ENCODE measurements at regions not wholly inside any gene's neighbourhood (a gene's known extent, or its start where the extent isn't known, plus 50 kb on each side); places are given as distances from the start of the nearest gene placed in this dataset.

GRCh38 chr5:2174538-2174937 lies 291.8 kb upstream of the IRX4 start:
- DNase-seq (ENCODE audit: low spot score in 2 of 2): no peak
- Histone ChIP-seq H3K4me3 (no peak overlapping the region), H3K27ac (no peak overlapping the region), H3K36me3 (no peaks in the 10 kb centered on the region), H3K9me3 (no peaks in the 10 kb centered on the region), H3K4me1 (peaks cover 3% of the 10 kb centered on the region), H3K27me3 (peaks cover 24% of the 10 kb centered on the region)
- TF ChIP-seq POLR2AphosphoS5 (IDR thresholded peaks at IDR 0.05) (no peak), POLR2A (IDR thresholded peaks at IDR 0.05) (no peak), EP300 (IDR thresholded peaks at IDR 0.05) (no peak)
- TF ChIP-seq, protein P1, sequence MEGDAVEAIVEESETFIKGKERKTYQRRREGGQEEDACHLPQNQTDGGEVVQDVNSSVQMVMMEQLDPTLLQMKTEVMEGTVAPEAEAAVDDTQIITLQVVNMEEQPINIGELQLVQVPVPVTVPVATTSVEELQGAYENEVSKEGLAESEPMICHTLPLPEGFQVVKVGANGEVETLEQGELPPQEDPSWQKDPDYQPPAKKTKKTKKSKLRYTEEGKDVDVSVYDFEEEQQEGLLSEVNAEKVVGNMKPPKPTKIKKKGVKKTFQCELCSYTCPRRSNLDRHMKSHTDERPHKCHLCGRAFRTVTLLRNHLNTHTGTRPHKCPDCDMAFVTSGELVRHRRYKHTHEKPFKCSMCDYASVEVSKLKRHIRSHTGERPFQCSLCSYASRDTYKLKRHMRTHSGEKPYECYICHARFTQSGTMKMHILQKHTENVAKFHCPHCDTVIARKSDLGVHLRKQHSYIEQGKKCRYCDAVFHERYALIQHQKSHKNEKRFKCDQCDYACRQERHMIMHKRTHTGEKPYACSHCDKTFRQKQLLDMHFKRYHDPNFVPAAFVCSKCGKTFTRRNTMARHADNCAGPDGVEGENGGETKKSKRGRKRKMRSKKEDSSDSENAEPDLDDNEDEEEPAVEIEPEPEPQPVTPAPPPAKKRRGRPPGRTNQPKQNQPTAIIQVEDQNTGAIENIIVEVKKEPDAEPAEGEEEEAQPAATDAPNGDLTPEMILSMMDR (IDR thresholded peaks at IDR 0.05): no peak
- WGBS: 85% methylated on average over 10 of the region's 10 CpGs

- peak in 1 of 2 donors; percentile 54 for DNase-seq (ENCODE audit: low spot score in 2 of 2)
- peaks cover 24% of the 10 kb centered on the region for H3K27me3 ChIP-seq
- no peak overlapping the region for H3K4me3 ChIP-seq
- H3K36me3 ChIP-seq: no peaks in the 10 kb centered on the region
- no peak overlapping the region for H3K27ac ChIP-seq
- TF ChIP-seq, protein P1 (IDR thresholded peaks at IDR 0.05): no peak
- TF ChIP-seq POLR2AphosphoS5 (IDR thresholded peaks at IDR 0.05) (no peak), EP300 (IDR thresholded peaks at IDR 0.05) (no peak), POLR2A (IDR thresholded peaks at IDR 0.05) (no peak)
- 60% methylated on average over 11 of the region's 11 CpGs for WGBS
- H3K9me3 ChIP-seq: no peaks in the 10 kb centered on the region
- H3K4me1 ChIP-seq: peaks cover 3% of the 10 kb centered on the region
Measured at GRCh38 chr5:2173151-2173834, 290.6 kb upstream of the IRX4 start.

DNA sequence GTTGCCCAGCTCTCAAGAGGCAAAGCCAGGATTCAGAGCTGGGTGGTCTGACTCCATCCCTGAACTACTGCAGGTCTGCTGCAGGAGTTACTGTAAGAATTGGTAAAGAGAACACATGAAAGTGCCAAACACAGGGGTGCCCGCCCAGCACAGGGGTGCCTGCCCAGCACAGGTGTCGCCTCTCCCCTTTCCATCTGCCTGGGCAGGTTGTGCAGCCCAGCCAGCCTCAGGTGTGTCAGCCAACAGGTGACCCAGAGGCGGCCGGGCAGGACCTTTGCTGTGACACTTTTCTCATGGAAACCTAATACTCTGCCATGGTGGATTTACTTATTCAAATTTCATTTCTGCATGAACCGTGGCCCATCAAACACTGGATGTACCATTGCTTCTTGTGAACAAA lies 289.7 kb upstream of the IRX4 start:
- peak in 1 of 2 donors; percentile 63 for DNase-seq (ENCODE audit: low spot score in 2 of 2)
- 83% methylated on average over 5 of the region's 5 CpGs for WGBS
- Histone ChIP-seq H3K27ac (no peak overlapping the region), H3K4me3 (no peak overlapping the region), H3K36me3 (no peaks in the 10 kb centered on the region), H3K9me3 (no peaks in the 10 kb centered on the region), H3K4me1 (peaks cover 3% of the 10 kb centered on the region), H3K27me3 (peaks cover 21% of the 10 kb centered on the region)
- no peak for TF ChIP-seq EP300 (IDR thresholded peaks at IDR 0.05)
- no peak for TF ChIP-seq POLR2AphosphoS5 (IDR thresholded peaks at IDR 0.05)
- TF ChIP-seq, protein P1 (IDR thresholded peaks at IDR 0.05): no peak
- TF ChIP-seq POLR2A (IDR thresholded peaks at IDR 0.05): no peak

- WGBS: 53% methylated on average over 7 of the region's 7 CpGs
- H3K27me3 ChIP-seq: peaks cover 16% of the 10 kb centered on the region
- peaks cover 3% of the 10 kb centered on the region for H3K4me1 ChIP-seq
- H3K4me3 ChIP-seq: no peak overlapping the region
- no peaks in the 10 kb centered on the region for H3K9me3 ChIP-seq
- no peak for DNase-seq (ENCODE audit: low spot score in 2 of 2)
- TF ChIP-seq, protein P1 (IDR thresholded peaks at IDR 0.05): no peak
- TF ChIP-seq EP300 (IDR thresholded peaks at IDR 0.05) (no peak), POLR2A (IDR thresholded peaks at IDR 0.05) (no peak), POLR2AphosphoS5 (IDR thresholded peaks at IDR 0.05) (no peak)
- no peaks in the 10 kb centered on the region for H3K36me3 ChIP-seq
- H3K27ac ChIP-seq: no peak overlapping the region
Measured at GRCh38 chr5:2170761-2171160, 288.0 kb upstream of the IRX4 start.

GRCh38 chr5:2169850-2170760 lies 287.4 kb upstream of the IRX4 start:
- TF ChIP-seq POLR2AphosphoS5 (IDR thresholded peaks at IDR 0.05) (no peak), EP300 (IDR thresholded peaks at IDR 0.05) (no peak), POLR2A (IDR thresholded peaks at IDR 0.05) (no peak)
- TF ChIP-seq, protein P1 (IDR thresholded peaks at IDR 0.05): no peak
- Histone ChIP-seq H3K27me3 (peaks cover 20% of the 10 kb centered on the region), H3K9me3 (no peaks in the 10 kb centered on the region), H3K4me1 (peaks cover 3% of the 10 kb centered on the region), H3K27ac (no peak overlapping the region), H3K36me3 (no peaks in the 10 kb centered on the region), H3K4me3 (no peak overlapping the region)
- 74% methylated on average over 33 of the region's 47 CpGs for WGBS
- DNase-seq (ENCODE audit: low spot score in 2 of 2): peak; percentile 44 to 74

Data from suprapubic skin (tissue), 4 donors.